GM21390 (cell line): ENCODE measurements at regions not wholly inside any gene's neighbourhood (a gene's known extent, or its start where the extent isn't known, plus 50 kb on each side); places are given as distances from the start of the nearest gene placed in this dataset.

Source experiments
- ATAC-seq: cut with Tn5 transposase; IDR thresholded peaks from one replicate; pipeline ENCODE4 v1.9.1; 2021; ENCODE audit not compliant: unreplicated experiment

DNA sequence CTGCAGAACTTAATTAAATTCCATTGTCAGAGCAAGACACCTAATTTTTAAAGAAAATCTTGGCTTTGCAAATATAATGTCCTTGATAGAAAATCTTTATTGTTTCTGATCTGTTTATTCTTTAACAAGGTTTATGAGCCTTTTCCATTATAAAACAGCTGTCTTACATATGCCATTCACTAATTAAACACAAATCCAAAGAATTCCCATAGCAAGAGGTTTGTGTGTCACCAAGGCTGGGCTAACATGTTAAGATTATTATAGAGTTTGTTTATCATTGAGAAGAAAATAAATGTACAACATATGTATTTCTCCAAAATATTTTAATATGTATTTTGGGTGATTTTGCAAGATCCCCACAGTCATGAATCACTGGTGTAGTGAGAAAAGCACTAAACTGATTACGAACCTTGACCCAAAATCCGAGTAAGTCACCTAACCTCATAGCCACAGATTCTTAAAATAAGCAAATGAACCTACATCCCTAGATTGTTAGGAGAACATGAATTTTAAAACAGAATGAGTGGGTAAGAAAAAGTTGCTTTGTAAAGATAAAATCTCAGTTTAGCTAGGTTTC is 694.8 kb upstream of the INTU start:
- ATAC-seq: no peak

DNA sequence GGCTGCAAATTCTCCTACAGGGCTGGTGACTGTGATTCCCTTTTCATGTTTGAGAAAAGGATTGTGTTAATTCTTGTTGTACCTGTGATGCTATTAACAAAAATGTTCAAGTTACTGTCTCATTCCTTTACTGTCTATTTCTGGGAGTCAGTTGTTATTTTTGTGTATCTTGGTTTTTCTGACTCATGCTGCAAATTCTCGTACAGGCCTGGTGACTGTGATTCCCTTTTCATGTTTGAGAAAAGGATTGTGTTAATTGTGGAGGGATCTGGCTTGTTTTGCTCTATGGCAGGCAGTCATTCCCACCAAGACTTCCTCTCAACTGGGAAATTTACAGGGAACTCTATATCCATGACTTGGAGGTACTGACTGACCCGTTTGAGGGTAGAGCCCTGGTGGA is 693.4 kb upstream of the INTU start:
- no peak for ATAC-seq

DNA sequence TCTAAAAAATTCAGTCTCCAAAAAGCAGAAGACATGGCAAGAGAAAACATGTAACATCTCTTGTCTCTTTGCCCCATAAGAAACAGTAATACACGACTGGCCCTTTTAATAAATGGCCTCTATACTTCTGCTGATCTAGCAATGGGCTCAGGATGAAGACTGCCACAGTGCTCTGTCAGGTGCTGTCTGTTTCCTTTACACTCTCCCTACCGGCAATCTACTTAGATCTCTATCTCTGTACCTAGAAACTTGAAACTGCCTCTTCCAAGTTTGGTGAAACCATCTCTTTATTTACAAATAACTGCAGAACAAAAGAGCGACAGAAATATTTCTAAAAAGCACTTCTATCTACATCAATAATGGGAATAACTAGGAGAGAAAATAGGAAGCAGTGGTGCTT is 685.2 kb upstream of the INTU start:
- no peak for ATAC-seq

DNA sequence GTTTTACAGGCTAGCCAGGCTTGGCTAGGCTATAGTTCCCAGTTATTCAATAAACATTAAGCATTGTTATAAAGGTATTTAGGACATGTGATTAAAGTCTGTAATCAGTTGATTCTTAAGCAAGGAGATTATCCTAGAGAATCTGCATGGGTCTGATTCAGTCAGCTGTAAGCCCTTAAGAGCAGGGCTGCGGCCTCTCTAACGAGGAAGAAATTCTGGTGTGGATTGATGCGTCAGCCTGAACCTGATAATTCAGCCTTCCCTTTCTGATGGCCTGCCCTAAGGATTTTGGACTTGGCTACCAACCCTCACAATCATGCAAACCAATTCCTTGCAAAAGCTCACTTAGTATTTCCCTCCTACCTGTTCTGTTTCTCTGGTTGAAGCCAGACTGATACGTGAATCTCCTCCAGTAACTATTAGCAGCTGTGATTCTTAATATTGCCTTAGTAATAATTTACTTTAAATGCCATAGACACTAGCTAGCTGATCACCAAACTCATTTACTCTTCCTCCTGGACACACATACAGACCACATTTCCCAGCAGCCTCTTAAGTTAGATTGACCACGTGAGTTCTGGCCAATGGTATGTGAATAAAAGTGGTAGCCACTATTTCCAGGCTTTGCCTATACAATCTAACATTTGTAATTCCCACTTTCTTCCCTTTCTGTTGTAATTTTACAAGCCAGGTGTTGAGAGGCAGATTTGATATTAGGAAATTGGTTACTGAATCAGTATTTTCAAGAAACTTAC is 678.0 kb upstream of the INTU start:
- no peak for ATAC-seq

DNA sequence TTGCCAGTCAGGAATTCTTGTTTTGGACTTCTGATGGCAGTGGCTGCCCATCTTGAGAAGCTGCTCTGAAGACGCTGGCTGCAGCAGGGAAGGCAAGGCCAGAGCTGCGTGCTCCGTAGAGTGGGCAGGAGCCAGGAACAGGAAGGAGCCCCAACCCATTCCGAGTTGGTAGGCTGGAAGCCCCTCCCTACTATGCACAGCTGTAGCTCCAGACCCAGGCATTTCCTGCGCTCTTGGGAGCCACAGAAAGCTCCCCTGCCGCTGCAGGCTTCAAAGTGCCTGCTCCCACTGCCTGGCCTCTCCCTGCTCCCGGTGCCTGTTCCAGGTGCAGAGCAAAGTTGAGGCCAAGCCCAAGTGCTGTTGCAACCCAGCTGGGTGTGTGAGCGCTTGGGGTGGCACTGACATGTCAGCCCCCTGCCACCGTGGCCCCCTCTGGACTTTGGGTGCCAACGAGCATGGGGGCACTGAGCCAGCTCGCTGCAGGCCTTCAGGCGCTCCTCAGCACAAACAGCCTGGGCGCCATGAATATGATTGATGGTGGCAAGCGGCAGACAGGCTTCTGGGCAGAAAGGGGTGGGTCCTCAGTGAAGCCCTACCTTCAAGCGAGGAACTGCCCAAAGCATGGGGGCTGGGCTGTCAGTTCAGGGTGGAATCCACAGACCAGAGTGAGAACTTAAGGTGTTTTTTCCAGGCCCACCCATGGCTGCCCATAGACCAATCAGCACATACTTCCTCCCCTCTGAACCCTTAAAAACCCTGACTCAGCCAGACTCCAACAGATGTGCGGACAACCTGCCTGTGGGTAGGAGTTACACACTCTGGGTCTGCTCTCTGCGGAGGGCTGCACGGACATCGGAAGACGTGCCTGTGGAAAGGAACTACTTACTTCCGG is 677.2 kb upstream of the INTU start:
- no peak for ATAC-seq

DNA sequence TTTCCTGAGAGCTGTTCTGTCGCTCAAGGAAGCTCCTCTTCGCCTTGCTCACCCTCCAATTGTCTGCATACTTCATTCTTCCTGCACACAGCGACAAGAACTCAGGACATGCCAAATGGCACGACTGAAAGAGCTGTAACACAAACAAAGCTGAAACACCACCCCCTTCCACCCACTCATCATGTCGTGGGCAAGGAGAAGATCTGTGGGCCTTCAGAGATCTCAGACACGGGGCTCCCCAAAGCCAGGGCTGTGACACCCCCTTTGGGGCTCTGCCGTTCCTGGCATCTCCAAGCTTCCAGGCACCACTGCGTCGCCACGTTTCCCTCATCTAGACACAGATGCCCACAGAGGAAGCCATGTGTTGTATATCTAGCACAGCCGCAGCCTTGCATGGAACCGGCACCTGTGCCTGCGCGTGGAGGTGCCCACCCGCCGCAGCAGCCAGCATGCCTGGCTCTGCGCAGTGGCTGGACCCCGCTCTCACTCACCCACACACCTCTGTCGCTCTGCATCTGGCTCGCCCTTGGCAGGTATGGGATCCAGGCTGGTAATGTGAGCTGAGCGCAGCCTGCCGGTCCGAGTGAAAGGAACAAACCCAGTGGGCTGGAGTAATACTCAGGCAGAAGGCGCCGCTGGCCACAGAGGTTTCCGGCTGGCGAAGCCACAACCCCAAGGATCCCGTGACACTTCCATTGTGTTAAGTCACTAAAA is 676.4 kb upstream of the INTU start:
- no peak for ATAC-seq

DNA sequence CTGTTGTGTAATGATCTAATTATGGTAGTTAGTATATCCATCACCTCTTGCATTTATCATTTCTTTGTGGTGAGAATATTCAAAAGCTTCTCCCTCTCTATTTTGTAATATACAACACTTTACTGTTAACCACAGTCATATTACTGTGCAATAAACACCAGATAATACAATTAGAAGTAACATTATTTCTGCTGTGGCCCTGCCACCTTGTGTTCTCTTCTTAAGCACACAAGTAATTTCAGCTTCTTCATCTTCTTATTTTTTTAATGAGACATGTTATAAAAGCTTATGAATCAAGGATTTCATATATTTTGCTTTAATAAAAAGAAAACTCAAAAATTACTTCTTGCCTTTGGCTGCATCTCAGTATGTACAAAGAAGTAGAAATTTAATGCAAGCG is 675.2 kb upstream of the INTU start:
- ATAC-seq: no peak

DNA sequence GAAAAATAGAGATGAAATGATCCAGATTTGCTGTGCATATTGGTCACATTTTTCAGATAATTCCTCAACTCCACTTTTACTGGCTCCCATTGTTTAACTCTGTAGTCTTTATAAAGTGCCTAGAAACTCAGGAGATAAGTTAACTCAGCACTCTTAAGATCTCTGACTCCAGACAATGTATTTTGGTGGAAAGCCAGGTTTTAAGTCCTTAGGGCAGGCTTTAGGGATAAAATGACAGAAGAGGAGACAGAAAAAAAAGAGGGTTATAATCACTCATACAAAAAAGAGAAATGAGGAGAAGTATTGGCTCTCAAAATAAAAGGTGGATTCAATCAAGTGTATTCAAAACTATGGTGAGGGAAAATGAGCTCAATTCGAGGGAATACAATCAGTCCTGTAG is 674.8 kb upstream of the INTU start:
- no peak for ATAC-seq

DNA sequence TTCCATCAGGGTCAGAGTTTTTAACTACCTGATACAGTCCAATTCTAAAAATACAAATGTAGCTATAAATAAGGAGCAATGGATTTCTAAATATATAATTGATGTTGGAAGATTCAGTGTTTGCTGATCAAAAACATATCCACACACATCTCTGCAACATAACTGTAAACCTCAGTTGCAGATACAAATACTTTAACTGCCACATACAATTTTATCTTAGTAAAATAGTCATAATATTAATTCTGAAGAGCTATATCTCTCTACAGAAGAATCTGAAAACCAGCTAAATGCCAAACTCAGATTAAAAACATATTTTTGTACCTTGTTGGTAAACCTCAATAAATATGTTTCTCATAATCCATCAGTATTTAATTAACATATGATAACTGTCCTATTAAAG is 674.3 kb upstream of the INTU start:
- ATAC-seq: no peak

DNA sequence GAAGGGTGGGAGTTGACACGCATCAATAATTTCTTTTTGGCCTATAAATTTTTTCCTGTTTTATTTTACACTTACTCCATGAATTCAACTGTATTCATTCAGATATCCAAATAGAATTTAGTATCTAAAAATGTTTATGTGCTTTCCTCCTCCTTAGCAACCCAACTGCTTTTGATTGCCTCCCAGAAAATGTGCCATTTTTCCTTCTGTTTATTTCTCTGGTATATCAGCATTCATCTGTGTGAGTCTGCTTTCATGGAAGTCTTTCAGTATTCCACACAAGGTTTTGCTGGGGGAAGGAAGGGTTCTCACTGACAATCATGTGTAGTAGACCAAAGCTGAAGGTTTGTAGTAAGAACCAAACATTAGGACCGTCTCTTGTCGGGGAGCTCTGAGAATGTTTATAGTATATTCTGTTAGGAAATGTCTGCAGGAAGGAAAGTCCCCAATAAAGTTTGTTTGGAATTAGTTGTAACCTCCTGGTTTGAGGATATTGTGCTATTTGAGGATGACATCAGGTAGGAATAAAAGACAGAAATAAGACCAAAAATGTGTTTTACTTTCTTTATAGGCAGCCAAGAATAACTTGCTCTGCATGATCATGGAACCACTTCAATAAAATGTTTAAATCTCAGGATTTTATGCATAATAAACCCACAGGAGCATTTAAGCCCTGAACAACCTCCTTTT is 673.6 kb upstream of the INTU start:
- no peak for ATAC-seq

DNA sequence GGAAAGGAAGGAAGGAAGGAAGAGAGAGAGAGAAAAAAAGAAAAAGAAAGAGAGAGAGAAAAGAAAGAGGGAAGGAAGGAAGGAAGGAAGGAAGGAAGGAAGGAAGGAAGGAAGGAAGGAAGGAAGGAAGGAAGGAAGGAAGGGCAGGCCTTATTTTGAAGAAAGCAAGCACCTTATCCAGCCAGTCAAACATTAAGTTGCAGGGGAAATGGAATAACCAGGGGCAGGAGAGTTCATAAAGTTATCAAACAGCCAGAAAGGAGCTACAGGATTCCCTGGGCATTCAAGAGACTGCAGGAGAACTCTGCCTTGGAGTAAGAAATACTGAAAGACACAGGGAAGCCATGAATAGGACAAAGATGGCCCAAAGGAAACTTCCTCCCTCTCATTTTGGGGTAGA is 672.0 kb upstream of the INTU start:
- no peak for ATAC-seq

DNA sequence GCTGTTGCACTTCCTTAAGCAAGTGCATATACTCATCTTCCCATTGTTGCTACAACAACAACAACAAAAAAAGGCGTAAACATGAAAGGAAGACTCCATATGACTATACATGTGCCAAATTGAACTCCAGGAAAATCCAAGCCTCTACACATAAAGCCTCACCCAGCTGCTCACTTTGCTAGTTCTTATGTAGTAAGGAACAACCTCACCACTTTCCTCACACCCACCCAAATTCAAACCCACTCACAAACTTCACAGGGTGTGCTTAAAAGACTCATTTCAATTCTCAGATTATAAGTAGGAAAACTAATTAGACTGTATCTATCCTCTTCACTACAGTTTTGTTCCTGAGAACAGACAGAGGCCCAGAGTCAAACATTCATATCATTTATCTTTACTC is 671.1 kb upstream of the INTU start:
- no peak for ATAC-seq

DNA sequence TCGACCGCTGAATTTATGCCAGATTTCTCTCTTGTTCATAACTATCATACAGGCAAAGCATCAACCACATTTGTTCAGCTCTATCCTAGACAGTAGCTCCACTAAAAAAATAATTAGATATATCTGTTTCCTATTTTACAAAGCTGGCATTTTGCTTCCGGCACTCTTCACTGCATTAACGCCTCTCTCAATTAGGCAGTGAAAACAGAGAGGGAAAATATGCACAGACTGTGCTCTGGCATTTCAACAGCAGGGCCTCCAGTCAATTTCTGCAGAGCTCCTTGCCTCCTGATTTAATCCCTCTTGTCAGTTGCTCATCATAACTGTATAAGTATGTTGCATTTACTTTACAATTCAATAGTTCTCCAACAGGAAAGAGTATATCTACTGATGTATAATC is 666.9 kb upstream of the INTU start:
- no peak for ATAC-seq

DNA sequence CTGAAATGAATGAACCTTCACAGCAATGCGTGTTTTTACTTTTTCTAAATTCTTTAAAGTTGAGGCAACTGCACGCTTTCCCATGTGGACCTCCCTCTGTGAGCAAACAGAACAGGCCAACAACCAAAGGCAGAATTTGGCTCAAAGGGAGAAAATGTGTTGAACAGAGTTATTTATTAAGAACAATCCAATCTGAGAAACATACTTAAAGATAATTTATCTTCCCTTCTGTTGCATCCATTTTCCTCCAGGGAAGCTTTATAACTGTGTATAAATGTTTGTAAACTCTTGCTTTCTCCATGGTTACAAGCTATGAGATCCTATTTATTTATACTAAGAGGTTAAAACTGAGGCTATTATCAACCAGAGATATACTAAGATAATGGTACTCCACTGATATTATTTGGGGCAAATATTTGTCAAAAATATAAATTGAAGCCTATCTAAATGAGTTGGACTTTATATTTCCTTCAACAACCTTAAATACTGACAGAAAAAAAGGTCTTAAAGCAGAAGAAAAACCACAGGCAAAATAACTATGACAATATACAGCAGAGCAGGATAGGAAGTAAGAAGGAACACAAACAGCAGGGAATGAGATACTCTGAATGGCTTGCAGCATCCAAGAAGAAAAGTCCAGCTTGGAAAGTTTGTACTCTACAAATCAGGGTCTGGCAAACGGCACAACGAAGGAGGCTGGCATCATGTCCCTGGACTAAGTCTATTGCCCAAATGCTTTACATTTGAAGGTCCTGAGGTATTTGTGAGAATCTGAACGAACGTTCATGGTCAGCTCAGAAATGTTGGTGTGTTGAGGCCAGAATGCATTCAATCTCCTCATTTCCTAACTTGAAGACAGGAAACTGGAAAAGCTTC is 663.2 kb upstream of the INTU start:
- no peak for ATAC-seq

DNA sequence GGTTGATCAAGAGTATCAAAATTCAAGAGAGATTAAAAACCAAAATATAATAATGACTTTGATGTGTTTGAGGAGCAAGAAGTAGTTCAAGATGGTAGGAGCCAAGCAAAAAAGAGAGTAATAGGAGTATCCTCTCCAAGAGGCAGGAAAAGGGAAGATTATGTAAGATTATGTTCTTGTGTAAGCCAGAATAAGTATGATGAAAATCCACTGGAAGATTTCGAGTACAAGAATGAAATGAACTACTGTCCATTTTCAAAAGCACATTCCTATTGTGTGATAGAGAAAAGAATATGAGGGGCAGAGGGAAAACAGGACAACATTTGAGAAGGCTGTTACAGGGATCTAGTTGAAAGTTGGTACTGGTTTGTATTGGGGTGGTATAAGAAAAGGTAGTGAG is 659.6 kb upstream of the INTU start:
- no peak for ATAC-seq

DNA sequence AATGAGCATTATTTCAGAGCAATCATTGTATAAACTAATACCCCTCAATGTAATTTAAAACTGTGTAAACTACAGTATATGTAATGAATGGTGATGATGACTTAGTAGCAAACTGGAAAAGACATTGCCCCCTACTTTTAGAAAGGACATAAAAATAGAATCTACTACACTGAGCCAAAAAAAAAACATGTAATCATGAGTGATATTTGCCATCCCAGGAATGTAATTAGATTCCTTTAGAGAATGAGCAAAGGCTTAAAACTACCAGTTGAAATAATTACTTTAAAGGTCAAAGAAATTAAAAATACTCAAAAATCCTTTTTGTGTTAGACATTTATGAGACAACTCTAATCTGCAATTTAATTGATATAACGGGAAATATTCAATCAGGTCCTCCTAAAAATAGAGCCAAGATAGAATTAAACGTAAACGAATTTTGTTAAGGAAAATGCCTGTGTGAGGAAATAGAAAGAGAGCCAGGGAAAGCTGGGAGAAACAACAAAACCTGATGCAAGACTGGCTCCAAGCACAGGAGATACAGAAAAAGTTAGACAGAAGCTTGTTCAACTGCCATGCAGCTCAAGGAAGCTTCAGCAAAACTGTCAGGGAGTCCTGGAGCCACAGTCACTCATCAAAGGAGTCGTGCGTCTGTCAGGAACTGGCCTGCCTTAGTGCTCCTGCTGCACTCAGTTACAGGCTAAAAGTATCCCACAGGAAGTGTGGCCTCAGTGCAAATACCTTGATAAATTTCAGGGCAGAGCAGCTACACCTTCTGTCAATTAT is 655.7 kb upstream of the INTU start:
- no peak for ATAC-seq

DNA sequence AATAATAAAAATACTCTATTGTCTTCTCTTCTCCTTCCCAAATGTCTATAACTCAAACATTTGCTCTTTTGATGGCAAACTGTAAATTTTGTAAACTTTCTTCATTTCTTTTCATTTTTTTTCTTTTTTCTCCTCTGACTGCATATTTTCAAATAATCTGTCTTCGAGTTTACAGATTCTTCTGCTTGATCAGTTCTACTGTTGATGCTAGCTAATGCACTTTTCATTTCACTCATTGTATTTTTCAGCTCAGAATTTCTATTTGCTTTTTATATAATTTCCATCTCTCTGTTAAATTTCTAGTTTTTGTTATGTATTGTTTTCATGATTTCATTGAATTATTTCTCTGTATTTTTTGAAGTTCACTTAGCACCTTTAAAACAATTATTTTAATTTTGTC is 646.8 kb upstream of the INTU start:
- no peak for ATAC-seq

DNA sequence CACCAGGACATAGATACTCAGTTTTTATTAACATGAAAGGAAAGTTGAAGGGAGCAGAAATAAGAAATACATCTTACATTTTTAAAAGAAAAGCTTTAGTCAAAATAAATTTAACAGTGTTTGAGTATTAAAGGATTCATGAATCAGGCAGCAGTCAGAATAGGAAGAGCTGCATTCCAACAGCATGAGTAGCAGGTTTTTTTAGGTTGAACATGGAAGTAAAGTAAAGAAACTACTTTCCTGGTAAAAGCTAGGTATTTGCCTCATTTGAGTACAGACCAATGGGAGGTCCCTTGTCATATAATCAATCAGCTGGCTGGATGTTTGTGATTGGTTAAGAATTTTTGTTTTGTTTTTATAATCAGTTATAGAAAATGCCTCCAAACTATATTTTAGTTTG is 645.9 kb upstream of the INTU start:
- no peak for ATAC-seq

DNA sequence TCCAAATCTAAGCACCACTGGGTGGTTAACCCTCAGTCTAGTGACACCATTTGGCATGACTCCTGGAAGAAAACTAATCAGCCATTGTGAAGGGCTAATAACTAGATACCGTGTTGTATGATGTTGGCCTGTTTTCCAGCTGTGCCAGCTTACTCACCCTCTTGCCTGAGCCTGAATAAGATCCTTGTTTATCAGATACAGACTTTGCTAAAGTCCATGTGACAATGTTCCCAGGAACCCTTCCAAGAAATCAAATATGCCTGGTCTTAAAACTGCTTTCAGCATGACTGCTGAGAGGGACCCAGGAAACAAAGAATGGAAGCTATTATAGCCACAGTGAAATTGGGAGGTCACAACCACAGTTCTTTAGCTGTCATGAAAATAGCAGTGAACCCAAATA is 640.8 kb upstream of the INTU start:
- no peak for ATAC-seq
